Daoy (cell line): ENCODE measurements at regions not wholly inside any gene's neighbourhood (a gene's known extent, or its start where the extent isn't known, plus 50 kb on each side); places are given as distances from the start of the nearest gene placed in this dataset.

Source experiments
- DNase-seq: peaks from one replicate; pipeline ENCODE4 v3.0.0-alpha.2; 2015; ENCODE audit warnings: low read depth

GRCh38 chr11:29351301-29351873 is 665.4 kb downstream of the KCNA4 start:
- DNase-seq = no peak

- DNase-seq = peak; percentile 62
Observed at GRCh38 chr11:29343465-29344333, 673.1 kb downstream of the KCNA4 start.

DNA sequence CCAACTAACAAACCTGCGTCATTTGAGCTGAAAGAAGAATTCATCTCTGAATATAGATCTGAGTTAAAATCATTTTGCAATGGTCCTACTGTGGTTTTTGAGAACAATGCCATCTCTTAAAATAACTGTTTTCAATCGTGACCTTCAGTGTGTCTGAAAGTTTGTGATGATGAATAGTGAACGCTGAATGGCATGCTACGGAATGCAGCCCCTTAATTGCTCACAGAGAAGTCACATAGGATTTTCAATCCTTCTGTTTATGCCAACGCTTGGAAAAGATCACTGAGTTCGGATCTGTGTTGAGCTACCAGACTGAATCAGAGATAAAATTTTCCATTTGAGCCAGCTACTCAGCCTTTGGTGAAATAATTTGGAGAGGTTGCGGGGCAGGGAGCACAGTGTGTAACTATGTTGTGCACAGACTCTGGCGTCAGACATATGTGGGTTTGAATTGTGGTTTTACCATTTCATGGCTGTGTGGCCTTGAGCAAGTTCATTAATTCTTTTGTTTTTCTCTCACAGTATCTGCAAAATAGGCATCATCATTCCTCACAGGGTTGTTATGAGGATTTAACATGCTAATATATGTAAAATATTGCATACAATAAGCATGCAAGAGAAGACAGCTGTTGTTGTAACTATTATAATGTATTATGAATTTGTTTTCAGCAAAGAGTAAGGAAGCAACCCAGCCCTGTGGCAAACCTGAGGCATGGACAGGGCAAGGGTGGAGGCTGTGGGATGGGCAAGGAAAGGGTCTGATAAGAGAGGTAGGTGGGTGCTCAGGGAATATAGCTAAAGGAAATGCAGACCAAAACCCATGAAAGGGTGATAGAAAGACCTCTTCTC is 679.9 kb downstream of the KCNA4 start:
- DNase-seq = peak; percentile 25

- no peak for DNase-seq
Observed at GRCh38 chr11:29334776-29335130, 682.1 kb downstream of the KCNA4 start.

GRCh38 chr11:29333993-29334775 is 682.6 kb downstream of the KCNA4 start:
- peak; percentile 57 for DNase-seq

GRCh38 chr11:29331451-29332010 is 685.3 kb downstream of the KCNA4 start:
- DNase-seq = no peak

GRCh38 chr11:29328961-29329441 is 687.8 kb downstream of the KCNA4 start:
- peak; percentile 77 for DNase-seq

- no peak for DNase-seq
Observed at GRCh38 chr11:29327891-29328290, 688.9 kb downstream of the KCNA4 start.

DNA sequence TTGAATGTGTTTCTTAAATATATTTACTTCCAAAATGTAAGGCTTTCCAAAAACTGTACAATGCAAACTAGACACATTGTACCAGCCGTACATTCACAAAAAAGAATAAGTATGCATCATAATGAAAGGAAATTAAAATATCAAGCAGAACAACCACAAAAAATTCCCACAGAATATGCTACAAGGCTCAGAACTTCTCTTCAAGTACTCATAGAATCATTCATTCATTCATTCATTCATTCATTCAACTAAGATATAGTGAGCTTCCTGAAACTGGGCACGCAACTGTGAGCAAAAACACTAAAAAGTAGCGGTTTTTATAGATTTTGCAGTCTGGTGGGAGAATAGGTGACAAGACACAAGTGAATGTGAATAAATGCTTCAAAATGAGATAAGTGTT is 690.1 kb downstream of the KCNA4 start:
- no peak for DNase-seq

DNA sequence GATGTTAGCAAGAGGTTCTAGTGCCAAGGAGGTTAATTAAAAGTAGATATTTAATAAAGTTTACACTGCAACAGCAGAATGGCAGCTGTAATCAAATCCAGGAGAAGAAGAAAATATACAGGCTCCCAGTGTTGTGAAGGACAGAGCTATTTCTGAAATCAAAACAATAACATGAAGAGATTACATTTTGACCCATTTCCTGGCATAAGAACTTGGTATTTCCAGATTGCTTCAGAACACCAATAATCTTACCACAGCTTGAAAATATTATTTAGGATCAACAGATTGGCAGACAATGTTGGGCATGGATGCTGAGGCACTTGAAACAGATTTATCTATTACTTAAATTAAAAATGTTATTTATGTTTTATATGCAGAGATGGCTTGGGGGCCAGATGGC is 692.5 kb downstream of the KCNA4 start:
- DNase-seq = no peak

DNA sequence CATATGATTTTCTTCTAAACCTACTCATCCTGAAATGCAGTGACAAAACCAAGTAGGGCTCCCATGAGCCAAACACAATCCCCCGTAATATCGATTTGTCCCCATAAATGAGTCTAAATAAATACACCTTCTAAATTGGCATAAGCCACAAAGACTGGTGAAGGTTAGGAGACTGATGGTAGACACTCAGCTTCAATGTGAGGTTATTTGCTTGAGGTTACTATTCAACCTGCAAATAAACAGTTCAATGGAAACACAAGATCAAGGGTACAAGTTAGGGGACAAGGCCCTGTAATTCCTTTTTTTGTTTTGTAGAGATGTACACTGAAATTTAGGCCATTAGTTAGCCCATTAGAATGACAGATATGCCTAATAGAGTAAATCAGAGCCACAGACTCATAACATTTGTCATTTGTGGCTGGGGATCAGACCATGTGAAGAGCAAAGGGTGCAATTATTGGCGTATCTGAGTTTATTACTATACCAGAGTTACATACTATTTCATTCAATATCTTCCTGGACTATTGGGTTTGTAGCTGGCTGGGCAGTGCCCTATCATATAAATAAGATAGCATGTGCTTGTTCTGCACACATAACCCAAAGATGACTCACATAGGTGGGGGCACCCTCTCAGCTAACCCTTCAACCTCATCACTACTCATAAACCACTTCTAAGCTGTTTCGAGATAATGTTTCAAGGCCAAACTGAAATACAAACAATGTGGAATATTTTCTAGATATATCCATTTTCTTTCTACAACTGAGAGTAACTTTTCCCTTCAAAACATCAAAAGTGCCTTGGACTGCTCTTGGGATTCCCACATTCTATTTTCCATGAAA is 695.3 kb downstream of the KCNA4 start:
- DNase-seq = peak; percentile 84

GRCh38 chr11:29320196-29320595 is 696.6 kb downstream of the KCNA4 start:
- no peak for DNase-seq

- DNase-seq = no peak
Observed at GRCh38 chr11:29319210-29319609, 697.6 kb downstream of the KCNA4 start.

DNA sequence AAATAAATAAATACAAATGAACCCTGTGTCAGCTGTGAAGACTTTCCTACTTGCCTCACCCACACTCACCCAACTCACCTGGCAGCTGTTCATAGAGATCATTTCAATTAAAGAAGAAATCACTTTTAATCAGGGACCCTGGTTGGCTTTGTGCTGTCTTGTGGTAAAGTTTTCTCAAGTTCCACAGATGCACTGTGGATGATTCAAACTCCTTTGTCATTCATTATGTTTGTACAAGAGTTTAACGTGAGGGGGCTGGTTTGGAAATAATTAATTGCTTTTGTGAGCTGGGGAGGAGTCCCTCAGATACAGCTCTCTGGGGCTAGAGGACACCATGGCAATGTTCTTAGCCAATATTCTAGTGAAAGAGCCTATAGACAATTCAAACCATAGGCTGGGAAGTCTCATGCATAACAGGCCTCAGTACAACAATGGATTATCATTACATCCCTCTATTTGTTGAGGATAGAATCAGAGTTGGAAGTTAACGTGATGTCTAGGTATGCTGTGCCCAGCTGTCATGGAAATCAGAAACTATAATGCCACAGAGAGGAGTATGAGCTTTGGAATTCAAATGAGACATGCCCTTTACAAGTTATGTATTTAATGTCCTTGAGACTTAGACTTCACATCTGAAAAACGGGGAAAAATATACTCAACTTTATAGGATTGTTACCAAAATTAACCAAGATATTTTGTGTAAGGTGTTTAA is 698.5 kb downstream of the KCNA4 start:
- peak; percentile 45 for DNase-seq

DNA sequence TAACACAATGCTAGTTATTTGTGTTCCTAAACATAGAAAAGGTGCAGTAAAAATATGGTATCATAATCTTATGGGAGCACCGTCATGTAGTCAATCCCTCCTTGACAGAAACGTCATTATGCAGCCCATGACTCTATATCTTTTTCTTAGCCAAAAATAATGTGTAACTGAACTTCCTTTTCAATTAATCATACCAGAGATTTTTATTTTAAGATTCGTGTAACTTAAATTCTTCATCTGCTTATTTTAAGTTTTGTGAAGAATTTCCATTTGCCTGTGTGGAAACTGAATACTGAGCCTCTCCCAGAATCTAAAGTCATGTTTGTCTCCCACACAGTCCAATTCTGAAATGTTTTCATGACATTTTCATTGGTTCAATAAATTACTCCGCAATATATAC is 699.1 kb downstream of the KCNA4 start:
- DNase-seq = no peak

DNA sequence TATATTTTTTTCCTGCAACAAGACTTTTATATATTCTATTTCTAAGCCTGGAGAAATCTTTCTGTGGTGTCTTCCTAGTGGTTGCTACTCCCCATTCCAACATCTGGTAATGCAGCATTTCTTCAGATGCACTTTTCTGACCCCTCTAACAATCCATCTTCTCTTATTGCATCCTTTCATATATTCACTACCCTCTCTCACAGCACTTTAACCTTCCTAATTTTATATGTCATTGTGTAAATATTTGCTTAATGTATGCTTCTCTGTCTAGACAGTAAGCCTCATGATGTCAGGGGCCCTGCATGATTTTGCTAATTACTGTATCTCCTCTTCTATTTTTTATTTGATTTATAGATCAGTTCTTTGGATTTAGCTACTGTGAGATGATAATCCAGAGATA is 701.6 kb downstream of the KCNA4 start:
- DNase-seq = no peak

DNA sequence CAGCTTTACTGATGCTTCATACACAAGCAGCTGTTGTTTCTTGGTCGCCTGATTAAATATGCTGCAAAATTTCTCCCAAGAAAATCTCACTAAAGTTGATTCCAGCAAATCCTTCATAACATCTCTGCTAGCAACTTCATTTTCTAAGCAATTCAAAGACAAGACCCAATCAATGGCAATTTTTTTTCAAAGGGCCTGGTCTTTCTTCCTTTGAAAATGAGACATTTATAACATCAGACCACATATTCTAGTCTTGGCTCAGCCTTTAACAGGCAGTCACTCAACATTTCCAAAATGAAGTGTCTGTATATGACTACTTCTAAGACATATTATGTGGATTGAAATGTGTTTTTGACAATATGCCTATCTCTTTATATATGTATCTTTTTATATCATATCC is 702.6 kb downstream of the KCNA4 start:
- no peak for DNase-seq

GRCh38 chr11:29312812-29313211 is 704.0 kb downstream of the KCNA4 start:
- DNase-seq = no peak

GRCh38 chr11:29310725-29311342 is 706.0 kb downstream of the KCNA4 start:
- no peak for DNase-seq
